Activated gamma-delta T cell treated with Interleukin-2 at 50 U/mL for 16 hours (primary cell): ENCODE measurements at regions not wholly inside any gene's neighbourhood (a gene's known extent, or its start where the extent isn't known, plus 50 kb on each side); places are given as distances from the start of the nearest gene placed in this dataset.
"Not testable (repeated sequence)": the region's sequence is repeated elsewhere in the genome, so short reads cannot be mapped to it uniquely, and the experiment has no call there.

ENCODE experiments used
- DNase-seq: peaks from one replicate; pipeline ENCODE4 v3.0.0-alpha.2; 2020

GRCh38 chr6:163893609-163894189, 479.2 kb downstream of the QKI start:
- no peak for DNase-seq

- DNase-seq, result no peak
Measured at GRCh38 chr6:163892824-163893561, 478.5 kb downstream of the QKI start.

- DNase-seq, result no peak
Measured at GRCh38 chr6:163889904-163890514, 475.5 kb downstream of the QKI start.

GRCh38 chr6:163888030-163888819, 473.7 kb downstream of the QKI start:
- no peak for DNase-seq

- no peak for DNase-seq
Measured at GRCh38 chr6:163886428-163886827, 471.9 kb downstream of the QKI start.

- DNase-seq, result no peak
Measured at GRCh38 chr6:163883984-163884383, 469.5 kb downstream of the QKI start.

GRCh38 chr6:163878698-163879097, 464.2 kb downstream of the QKI start:
- DNase-seq, result no peak

GRCh38 chr6:163877877-163878639, 463.5 kb downstream of the QKI start:
- no peak for DNase-seq

GRCh38 chr6:163876391-163876790, 461.9 kb downstream of the QKI start:
- no peak for DNase-seq

- DNase-seq, result no peak
Measured at GRCh38 chr6:163874784-163875183, 460.3 kb downstream of the QKI start.

GRCh38 chr6:163872335-163872734, 457.8 kb downstream of the QKI start:
- DNase-seq, result no peak

- no peak for DNase-seq
Measured at GRCh38 chr6:163871616-163872015, 457.1 kb downstream of the QKI start.

GRCh38 chr6:163867518-163868292, 453.2 kb downstream of the QKI start:
- DNase-seq, result no peak

- no peak for DNase-seq
Measured at GRCh38 chr6:163866192-163866591, 451.7 kb downstream of the QKI start.

- no peak for DNase-seq
Measured at GRCh38 chr6:163863565-163863964, 449.0 kb downstream of the QKI start.

GRCh38 chr6:163862701-163863100, 448.2 kb downstream of the QKI start:
- DNase-seq, result no peak

- no peak for DNase-seq
Measured at GRCh38 chr6:163861627-163862026, 447.1 kb downstream of the QKI start.

GRCh38 chr6:163860287-163861081, 446.0 kb downstream of the QKI start:
- no peak for DNase-seq

- not testable (repeated sequence) for DNase-seq
Measured at GRCh38 chr6:163858870-163859269, 444.4 kb downstream of the QKI start.

GRCh38 chr6:163857421-163857820, 442.9 kb downstream of the QKI start:
- no peak for DNase-seq

GRCh38 chr6:163850874-163851273, 436.4 kb downstream of the QKI start:
- DNase-seq, result no peak
